ENCODE measurements at regions not wholly inside any gene's neighbourhood (a gene's known extent, or its start where the extent isn't known, plus 50 kb on each side); places are given as distances from the start of the nearest gene placed in this dataset.

GRCh38 chr5:99955006-99955405, 580.2 kb upstream of the FAM174A start:
- no peaks in the 10 kb centered on the region for H4K20me1 ChIP-seq (ENCODE audit: control insufficient read depth, insufficient read depth, insufficient read length)
- H2BK5ac ChIP-seq (ENCODE audit: insufficient read length, low read length), result no peak overlapping the region
- H4K8ac ChIP-seq (replicated peaks; ENCODE audit: insufficient read length, low read depth, low read length), result no peak overlapping the region
- no peak overlapping the region for H3K14ac ChIP-seq (ENCODE audit: insufficient read depth, low read length)
- no peak overlapping the region for H2BK15ac ChIP-seq (ENCODE audit: low read depth, low read length)
- H3K79me2 ChIP-seq (ENCODE audit: insufficient read depth, low read length), result no peaks in the 10 kb centered on the region
- no peak overlapping the region for H2AFZ ChIP-seq (ENCODE audit: low read length)
- no peak overlapping the region for H3K4me2 ChIP-seq (ENCODE audit: insufficient read depth, insufficient read length, low read length)
- no peak overlapping the region for H3K56ac ChIP-seq (ENCODE audit: insufficient read length, low read depth, low read length)
- no peak overlapping the region for H3K23ac ChIP-seq (ENCODE audit: insufficient read length, low read depth, low read length)
- no peaks in the 10 kb centered on the region for H3K9me3 Mint-ChIP-seq
- no peak overlapping the region for H3K4ac ChIP-seq (ENCODE audit: low read depth, low read length)
- no peaks in the 10 kb centered on the region for H3K36me3 Mint-ChIP-seq (ENCODE audit: insufficient read depth in 1 of 3, low read depth in 3 of 3)
- no peak overlapping the region for H3K18ac ChIP-seq (ENCODE audit: insufficient read length, low read depth, low read length)
- H3K4me1 Mint-ChIP-seq, result no peaks in the 10 kb centered on the region
- no peak overlapping the region for H4K91ac ChIP-seq (ENCODE audit: insufficient read length, low read depth, low read length)
- H3K27me3 Mint-ChIP-seq (ENCODE audit: low read depth), result no peaks in the 10 kb centered on the region
- H2BK12ac ChIP-seq (ENCODE audit: insufficient read length, low read depth, low read length), result no peak overlapping the region
- no peaks in the 10 kb centered on the region for H3K4me1 ChIP-seq (ENCODE audit: insufficient read depth, low read length)
- no peak overlapping the region for H2AK5ac ChIP-seq (ENCODE audit: insufficient read length, low read length)
- H3K27ac Mint-ChIP-seq, result no peak overlapping the region
- H3K23me2 ChIP-seq (ENCODE audit: insufficient read length, low read depth, low read length, poor library complexity, severe bottlenecking), result no peaks in the 10 kb centered on the region
- DNase-seq, result no peak
- no peak overlapping the region for H3K27ac ChIP-seq (ENCODE audit: insufficient read length, low read depth, low read length)
- H4K5ac ChIP-seq (ENCODE audit: insufficient read length, low read depth, low read length), result no peak overlapping the region
- no peak overlapping the region for H3K9ac ChIP-seq (ENCODE audit: extremely low read depth, insufficient read length, low read length)
- no peak overlapping the region for H3T11ph ChIP-seq (ENCODE audit: low read length)
- no peaks in the 10 kb centered on the region for H3K79me1 ChIP-seq (ENCODE audit: insufficient read depth, low read depth, low read length, poor library complexity, severe bottlenecking)
- H3K27me3 ChIP-seq (ENCODE audit: insufficient read depth, low read length), result no peaks in the 10 kb centered on the region
- no peaks in the 10 kb centered on the region for H3K9me3 ChIP-seq (ENCODE audit: control insufficient read depth, low read depth, low read length)
- no peak for TF ChIP-seq CTCF (conservative IDR thresholded peaks at IDR 0.05)
- WGBS (ENCODE audit: extremely low coverage, insufficient read length, low lambda C conversion rate), result no CpG with 5 or more reads among the region's 10 CpGs
- H3K4me3 Mint-ChIP-seq, result no peak overlapping the region
- H2BK120ac ChIP-seq (ENCODE audit: low read depth, low read length, poor library complexity, severe bottlenecking), result no peak overlapping the region
- no peak overlapping the region for H2BK20ac ChIP-seq (ENCODE audit: low read depth, low read length, poor library complexity, severe bottlenecking)
